K562 (cell line): ENCODE measurements at regions not wholly inside any gene's neighbourhood (a gene's known extent, or its start where the extent isn't known, plus 50 kb on each side); places are given as distances from the start of the nearest gene placed in this dataset.

Experiments
- CTCF ChIP-seq, 3 experiments: IDR thresholded peaks in 2 of 3; conservative IDR thresholded peaks in 1 of 3; 2 replicates each; pipeline ENCODE4 v1.5.1; 2011 to 2012; ENCODE audit warnings: low read length in 3 of 3, mild to moderate bottlenecking in 3 of 3, control low read depth in 2 of 3, improper control_type of control experiment in 1 of 3, inconsistent platforms in 1 of 3, low read depth in 1 of 3, mixed read lengths in 1 of 3, moderate library complexity in 1 of 3; ENCODE audit not compliant: insufficient read depth in 2 of 3
- SOX6 ChIP-seq: fragments of 450-650 bp; IDR thresholded peaks from 2 replicates; pipeline ENCODE4 v1.6.1; 2014; ENCODE audit warnings: mild to moderate bottlenecking
- ZNF316 ChIP-seq: fragments of 450-650 bp; IDR thresholded peaks from 2 replicates; pipeline ENCODE4 v1.6.1; 2016

- TF ChIP-seq SOX6 (no peak), ZNF316 (no peak), CTCF (IDR thresholded peaks at IDR 0.05 in 2 of 3, conservative IDR thresholded peaks at IDR 0.05 in 1 of 3; ENCODE audit: insufficient read depth in 2 of 3, low read depth in 1 of 3, low read length in 3 of 3) (peak in 2 of 3 experiments; percentile 19 to 40; a peak in 2 of 6 replicates)
These were observed 88.2 kb upstream of the ZNF618 start for GRCh38 chr9:113787871-113788270.
